Omental fat pad (tissue), 3 donors: ENCODE measurements at regions not wholly inside any gene's neighbourhood (a gene's known extent, or its start where the extent isn't known, plus 50 kb on each side); places are given as distances from the start of the nearest gene placed in this dataset.

Experiments
- ATAC-seq: fragments of 150-250 bp; one replicate; pipeline ENCODE4 v1.9.1; 2016; ENCODE audit warnings: mild to moderate bottlenecking, moderate library complexity; ENCODE audit not compliant: low FRiP score
- DNase-seq: peaks from one replicate; pipeline ENCODE4 v3.0.0-alpha.2; 2019; ENCODE audit warnings: low spot score
- TF ChIP-seq, protein P1 (sequence below), 3 donors: fragments of 450-650 bp; IDR thresholded peaks; one replicate each; pipeline ENCODE4 v1.5.1; 2016 to 2017; ENCODE audit warnings: antibody characterized with exemption in 3 of 3, mild to moderate bottlenecking in 3 of 3, moderate library complexity in 2 of 3

- TF ChIP-seq, protein P1, sequence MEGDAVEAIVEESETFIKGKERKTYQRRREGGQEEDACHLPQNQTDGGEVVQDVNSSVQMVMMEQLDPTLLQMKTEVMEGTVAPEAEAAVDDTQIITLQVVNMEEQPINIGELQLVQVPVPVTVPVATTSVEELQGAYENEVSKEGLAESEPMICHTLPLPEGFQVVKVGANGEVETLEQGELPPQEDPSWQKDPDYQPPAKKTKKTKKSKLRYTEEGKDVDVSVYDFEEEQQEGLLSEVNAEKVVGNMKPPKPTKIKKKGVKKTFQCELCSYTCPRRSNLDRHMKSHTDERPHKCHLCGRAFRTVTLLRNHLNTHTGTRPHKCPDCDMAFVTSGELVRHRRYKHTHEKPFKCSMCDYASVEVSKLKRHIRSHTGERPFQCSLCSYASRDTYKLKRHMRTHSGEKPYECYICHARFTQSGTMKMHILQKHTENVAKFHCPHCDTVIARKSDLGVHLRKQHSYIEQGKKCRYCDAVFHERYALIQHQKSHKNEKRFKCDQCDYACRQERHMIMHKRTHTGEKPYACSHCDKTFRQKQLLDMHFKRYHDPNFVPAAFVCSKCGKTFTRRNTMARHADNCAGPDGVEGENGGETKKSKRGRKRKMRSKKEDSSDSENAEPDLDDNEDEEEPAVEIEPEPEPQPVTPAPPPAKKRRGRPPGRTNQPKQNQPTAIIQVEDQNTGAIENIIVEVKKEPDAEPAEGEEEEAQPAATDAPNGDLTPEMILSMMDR (IDR thresholded peaks at IDR 0.05), result no peak
- DNase-seq (no peak), ATAC-seq (no peak)
Observed at GRCh38 chr7:13159003-13159402, 471.6 kb downstream of the ARL4A start.

GRCh38 chr7:13159467-13160184, 472.2 kb downstream of the ARL4A start:
- TF ChIP-seq, protein P1 (IDR thresholded peaks at IDR 0.05), result no peak
- ATAC-seq (no peak), DNase-seq (no peak)

DNA sequence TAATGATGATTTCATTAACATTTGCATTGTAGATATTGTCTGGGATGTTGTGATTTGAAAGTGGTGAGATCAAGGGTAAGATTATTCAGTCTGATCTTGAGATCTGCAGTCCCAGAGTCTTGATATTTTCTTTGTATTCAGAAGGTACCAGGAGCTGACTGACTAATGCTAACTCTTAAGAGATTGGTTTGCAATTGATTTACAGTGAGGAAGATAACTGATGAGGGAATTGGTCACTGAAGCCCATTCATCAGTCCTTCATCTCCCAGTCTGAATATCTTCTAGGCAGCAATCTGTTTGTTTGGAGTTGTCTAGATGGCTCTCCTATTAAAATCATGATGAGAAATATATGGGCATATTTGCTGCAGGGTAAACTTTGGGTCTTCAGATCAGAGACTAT, 473.7 kb downstream of the ARL4A start:
- ATAC-seq (no peak), DNase-seq (no peak)
- TF ChIP-seq, protein P1 (IDR thresholded peaks at IDR 0.05), result no peak

DNA sequence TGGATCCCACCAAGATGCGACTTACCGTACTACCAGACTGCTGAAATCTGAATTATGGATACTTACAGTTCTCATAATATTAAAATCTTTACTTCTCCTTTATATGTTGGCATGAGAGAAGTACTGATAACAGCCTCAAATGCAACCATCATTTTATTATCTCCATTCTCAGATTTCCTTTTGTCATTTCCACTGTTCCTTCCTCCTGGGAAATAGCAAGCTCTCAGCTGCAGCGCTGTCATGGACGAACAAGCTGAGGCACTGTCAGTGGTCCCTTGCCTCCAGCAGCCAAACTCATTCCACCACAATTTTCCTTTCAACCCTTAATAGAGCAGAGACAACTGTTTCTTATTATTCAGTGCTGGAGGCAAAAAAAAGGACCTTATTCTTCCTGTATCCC, 478.4 kb downstream of the ARL4A start:
- ATAC-seq (no peak), DNase-seq (no peak)
- TF ChIP-seq, protein P1 (IDR thresholded peaks at IDR 0.05), result no peak

- DNase-seq, result no peak
- no peak for ATAC-seq
- TF ChIP-seq, protein P1 (IDR thresholded peaks at IDR 0.05), result no peak
Observed at GRCh38 chr7:13166801-13167200, 479.4 kb downstream of the ARL4A start.

GRCh38 chr7:13169356-13169755, 481.9 kb downstream of the ARL4A start:
- TF ChIP-seq, protein P1 (IDR thresholded peaks at IDR 0.05), result no peak
- no peak for DNase-seq
- no peak for ATAC-seq

GRCh38 chr7:13174991-13175390, 487.6 kb downstream of the ARL4A start:
- no peak for DNase-seq
- no peak for ATAC-seq
- TF ChIP-seq, protein P1 (IDR thresholded peaks at IDR 0.05), result no peak
